ENCODE measurements at regions not wholly inside any gene's neighbourhood (a gene's known extent, or its start where the extent isn't known, plus 50 kb on each side); places are given as distances from the start of the nearest gene placed in this dataset.
"Not testable (repeated sequence)": the region's sequence is repeated elsewhere in the genome, so short reads cannot be mapped to it uniquely, and the experiment has no call there.

DNA sequence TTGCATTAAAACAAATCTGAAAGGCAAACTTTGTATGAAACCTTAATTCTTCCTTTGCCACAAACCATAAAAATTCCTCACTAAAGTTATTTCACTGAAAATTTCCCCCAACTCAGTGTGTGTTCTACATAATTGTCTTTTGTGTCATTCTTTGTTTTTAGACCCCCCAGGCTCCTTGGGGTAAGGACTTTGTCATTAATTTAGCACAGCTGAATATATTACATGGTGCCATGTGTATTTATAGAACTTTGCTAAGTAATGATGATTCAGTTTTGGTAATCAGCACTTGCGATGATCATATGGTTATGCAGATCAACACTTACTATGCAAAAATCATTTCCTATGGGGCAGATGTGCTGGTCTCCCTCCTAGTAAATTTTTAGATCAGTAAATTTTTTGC lies 712.1 kb upstream of the MEF2C start:
- DNase-seq (ENCODE audit: low read depth in 4 of 4, low spot score in 2 of 4) = no peak

DNA sequence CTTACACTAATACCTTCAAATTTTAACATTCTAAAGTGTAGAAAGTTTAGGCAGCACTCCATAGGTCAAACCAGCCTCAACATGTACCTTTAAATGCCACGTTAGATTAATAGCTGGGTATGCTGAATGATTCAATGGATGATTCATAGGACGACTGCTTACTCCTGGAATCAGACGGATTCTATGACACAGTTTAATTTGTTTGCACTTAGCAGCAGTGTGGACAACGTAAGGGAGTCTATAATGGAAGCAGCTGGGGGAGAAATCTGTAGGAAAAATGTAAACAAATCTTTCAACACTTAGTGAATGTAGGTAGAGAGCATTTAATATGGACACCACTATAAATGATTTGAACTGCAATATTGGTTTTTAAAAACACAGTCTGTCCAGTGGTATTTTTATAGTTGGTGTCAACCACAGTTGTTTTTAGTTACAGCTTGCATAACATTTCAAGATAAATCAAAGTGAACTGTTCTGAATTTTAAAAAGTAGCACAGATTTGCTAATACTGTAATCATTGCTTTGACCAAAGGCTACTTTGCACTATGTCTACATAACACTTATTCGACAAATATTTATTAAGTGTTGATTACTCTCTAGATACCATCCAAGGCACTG lies 701.5 kb upstream of the MEF2C start:
- no peak for DNase-seq (ENCODE audit: low read depth in 4 of 4, low spot score in 2 of 4)

DNA sequence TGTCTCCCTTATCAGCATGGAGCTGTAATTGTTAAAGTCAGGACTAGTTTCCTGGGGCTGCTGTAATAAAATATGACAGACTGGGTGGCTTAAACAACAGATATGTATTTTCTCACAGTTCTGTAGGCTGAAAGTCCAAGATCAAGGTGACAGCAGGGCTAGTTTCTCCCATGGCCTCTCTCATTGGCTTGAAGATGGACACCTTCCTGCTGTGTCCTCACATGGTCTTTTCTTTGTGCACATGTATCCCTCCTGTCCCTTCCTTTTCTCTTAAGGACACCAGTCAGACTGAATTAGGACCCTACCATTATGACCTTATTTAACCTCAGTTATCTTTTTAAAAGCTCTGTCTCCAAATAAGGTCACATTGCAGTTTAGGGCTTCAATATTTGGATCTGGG lies 700.5 kb upstream of the MEF2C start:
- DNase-seq (ENCODE audit: low read depth in 4 of 4, low spot score in 2 of 4) = no peak

DNA sequence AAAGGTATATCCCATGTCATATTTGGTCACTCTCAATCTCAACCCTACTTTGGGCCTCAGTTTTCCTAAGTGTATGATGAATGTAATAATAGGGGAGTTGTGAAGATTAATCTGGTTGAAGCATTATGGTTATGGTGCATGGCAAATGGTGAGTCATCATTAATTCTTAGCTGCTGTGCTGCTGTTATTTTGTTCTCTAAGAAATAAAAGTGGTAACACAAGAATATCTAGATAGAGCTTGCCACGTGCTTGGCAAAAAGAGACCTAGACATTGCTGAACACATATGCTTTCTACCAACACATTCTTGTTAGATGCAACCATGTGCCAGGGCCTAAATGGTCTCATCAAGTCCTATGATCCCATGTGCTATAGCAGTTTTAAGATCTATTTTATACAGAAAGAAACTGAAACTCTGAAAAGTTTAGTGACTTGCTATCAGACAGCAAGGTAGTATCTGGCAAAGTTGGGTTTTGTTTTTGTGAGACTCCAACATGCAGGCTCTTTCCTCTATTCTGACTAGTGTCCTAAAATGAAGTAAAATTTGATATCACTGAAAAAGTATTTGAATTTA lies 699.9 kb upstream of the MEF2C start:
- DNase-seq (ENCODE audit: low read depth in 4 of 4, low spot score in 2 of 4) = no peak

DNA sequence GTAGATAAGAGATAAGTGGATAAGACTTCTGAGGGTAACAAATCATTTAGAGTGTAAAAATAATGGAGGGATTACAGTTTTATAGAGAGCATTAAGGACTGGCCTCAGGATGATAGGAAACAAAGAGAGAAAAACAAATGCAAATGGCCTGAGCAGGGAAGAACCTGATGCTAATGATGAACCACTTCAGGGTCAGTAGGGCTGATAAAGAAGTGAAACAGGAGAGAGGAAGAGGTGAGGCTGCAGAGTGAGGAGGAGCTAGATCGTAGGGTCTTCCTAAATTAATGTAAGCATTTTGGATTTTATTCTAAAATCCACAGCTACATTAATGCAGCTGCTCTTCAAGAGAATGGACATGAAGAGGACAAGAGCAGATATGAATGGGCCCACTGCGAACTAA lies 698.0 kb upstream of the MEF2C start:
- DNase-seq (ENCODE audit: low read depth in 4 of 4, low spot score in 2 of 4) = no peak

DNA sequence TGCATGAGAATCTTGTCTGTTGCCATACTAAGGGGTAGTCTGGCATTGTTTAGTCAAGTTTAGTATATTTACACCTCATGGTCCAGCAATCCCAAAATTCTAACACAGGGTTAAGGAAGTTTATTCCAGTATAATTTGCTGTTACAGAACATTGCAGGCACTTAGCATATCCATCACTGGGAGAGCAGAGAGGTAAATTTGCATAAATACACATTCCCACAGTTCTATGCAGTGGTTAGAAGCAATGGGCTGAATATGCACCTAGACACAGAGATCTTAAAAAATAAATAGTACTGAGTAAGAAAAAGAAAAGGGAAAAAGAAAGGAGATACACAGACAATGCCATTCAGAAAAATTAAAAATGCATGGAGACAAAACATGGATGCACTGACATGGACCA lies 692.3 kb upstream of the MEF2C start:
- DNase-seq (ENCODE audit: low read depth in 4 of 4, low spot score in 2 of 4) = no peak

DNA sequence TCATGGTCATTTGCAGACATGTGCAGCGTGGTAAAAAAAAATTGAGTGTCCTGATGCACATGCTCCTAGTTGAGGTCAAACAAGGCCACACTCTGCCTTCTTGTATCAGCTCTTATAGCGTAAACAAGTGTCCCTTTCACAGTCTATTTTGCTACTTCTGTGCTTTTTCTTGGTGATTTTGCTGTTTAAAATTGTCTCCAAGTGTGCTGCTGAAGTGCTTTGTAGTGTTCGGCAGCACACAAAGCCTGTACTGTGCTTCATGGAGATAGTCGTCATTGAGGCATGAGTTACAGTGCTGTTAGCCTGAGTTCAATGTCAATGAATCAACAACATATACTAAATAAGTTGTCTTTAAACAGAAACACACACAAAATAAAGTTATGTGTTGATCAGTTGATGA lies 690.4 kb upstream of the MEF2C start:
- no peak for DNase-seq (ENCODE audit: low read depth in 4 of 4, low spot score in 2 of 4)

DNA sequence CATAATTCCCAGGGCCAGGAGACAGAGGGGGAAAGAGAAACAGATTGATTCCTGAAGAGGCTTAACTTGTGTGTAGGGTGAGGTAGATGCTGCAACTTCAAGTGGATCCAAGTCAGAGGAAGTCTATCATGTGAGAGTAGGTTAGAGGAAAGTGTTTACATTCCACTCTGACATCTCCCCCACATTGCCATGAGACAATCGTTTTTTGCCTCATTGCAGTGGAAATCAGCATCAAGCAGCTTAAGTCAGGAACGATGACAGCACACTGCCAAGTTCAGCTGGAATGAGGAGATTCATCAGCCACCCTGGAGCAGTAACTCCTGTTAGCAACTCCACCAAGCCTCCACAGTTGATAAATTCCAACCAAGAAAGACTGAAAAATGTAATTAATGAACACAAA lies 689.7 kb upstream of the MEF2C start:
- DNase-seq (ENCODE audit: low read depth in 4 of 4, low spot score in 2 of 4) = no peak

DNA sequence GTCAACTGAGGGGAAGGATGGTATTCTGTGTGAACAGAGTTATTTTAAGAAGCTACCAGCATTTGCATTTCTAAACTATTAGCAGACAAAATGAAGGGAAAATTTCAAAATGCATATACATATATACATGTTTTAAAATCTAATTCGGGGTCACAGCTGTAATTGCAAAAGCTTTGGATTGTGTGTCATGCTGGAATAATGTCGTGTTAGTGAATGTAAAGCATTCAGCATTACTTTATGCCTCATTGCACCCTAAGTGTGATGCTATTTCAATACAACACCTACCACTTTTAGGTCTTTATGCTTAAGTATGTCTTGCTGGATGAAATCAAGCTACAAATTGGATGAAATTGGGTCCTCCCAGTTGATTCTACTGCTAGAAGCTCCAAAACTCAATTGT lies 687.6 kb upstream of the MEF2C start:
- DNase-seq (ENCODE audit: low read depth in 4 of 4, low spot score in 2 of 4) = no peak

DNA sequence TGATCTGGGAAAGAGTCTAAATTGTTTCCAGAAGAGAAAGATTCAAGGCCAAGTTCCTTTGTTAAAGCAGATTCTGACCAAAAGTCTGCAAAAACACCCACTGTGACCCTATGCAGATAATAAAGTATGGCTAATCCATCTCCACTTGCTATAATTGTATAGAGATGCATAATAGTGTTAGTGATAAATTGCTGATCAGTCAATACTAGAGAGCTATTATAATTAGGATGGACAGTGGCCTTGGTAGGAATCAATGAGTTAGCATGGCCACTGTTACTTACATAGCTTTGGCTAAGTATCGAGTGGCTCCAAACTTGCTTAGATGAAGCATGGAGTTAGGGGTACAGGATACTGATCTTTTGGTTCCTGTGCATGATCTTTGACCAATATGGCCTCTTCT lies 683.4 kb upstream of the MEF2C start:
- no peak for DNase-seq (ENCODE audit: low read depth in 4 of 4, low spot score in 2 of 4)

DNA sequence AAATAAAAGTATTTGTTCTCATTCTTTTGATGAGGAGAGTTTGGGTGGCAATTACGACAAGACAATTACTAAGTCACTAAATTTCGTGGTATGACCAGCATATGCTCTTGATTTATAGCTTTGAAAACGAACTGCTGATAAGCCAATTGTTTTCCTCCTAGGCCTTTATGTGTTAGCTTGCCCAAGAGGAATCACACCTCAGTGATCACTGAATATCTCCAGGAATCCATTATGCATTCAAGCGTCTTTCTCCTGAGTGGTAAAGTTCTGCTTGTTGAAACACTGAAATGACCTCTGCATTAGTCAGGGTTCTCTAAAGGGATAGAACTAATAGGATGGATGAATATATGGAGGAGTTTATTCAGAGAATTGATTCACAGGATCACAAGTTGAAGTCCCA lies 677.7 kb upstream of the MEF2C start:
- DNase-seq (ENCODE audit: low read depth in 4 of 4, low spot score in 2 of 4) = no peak

DNA sequence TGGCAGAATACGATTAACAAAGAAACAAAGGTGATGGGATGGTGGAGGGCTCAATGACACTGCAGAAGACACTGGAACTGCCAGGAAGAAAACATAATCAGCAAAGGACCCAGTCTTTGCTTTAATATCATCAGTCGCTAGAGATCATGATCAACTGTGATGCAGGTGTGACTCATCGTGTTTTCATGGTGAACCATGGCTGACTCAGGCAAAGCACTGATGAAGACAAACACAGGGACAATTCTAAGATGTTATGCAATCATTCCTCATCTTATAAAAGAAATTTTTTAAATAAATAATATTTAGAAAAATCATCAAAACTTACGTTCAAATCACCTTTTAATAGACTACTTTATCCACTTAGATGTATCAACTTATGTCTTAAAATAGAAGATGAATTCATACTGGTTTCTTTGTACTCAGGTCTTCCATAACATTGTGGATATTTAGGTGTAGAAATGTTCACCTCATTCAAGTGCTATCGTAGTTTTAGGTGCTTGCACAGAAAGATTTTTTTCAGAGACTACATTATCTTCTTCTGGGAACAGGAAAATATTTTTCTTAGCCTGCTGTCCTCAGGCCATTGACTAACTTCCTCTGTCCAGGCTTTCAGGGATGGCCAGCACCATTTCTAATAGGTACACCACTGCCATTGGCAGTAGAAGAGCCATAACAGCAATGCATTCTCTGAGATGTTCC lies 673.4 kb upstream of the MEF2C start:
- DNase-seq (ENCODE audit: low read depth in 4 of 4, low spot score in 2 of 4) = no peak

DNA sequence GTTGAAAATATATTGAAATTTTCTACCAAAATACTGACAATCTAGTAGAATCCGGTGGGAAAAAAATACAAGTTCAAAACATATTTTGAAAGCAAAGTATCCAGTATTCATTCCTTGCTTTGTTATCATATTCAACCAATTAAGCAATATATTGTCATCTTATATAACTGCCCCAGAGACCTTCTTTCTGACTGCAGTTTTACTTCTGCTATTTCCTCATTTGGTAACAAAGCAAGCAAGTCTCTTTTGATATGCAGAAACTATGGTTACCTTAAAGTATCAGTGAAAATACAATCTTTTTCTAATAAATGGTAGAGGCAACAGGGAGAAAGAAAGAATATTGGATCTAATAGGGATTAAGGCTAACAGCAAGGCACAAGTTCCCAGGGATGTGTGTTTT lies 663.7 kb upstream of the MEF2C start:
- DNase-seq (ENCODE audit: low read depth in 4 of 4, low spot score in 2 of 4) = no peak

DNA sequence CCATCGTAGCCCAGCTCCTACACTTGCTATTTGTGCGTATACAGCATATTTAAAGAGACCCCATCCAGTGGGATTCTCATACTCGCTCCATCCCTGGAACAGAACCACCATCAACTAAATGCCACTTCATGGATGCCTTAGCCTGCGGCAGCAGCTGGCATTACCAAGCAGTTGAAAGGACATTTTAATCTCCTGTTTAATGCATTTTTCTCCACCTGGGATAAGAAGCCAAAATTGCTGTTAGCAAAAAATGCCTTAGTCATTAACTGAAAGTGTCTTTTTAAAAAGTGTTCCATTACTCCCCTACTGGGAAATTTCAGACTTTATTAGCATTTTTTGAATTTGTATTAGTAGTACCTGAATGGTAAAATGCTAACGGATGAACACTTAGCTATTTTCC lies 662.6 kb upstream of the MEF2C start:
- DNase-seq (ENCODE audit: low read depth in 4 of 4, low spot score in 2 of 4) = no peak

DNA sequence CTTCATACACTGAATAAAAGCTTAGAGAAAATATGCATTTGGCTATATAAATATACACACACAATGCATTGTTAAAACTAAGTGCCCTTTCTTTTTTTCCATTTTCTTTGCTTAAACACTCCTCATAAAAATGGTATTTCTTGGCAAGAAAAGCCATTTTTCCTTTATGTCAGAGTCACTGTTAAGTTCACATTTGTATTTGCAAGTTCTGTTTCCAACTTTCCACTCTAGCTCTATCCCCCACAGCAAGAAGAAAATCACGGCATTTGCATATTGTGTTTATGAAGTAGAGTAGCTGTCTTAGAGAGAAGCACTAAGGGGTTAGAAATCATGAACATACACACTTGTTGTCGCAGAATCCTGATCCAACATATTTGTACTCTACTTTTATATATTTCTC lies 662.1 kb upstream of the MEF2C start:
- no peak for DNase-seq (ENCODE audit: low read depth in 4 of 4, low spot score in 2 of 4)

DNA sequence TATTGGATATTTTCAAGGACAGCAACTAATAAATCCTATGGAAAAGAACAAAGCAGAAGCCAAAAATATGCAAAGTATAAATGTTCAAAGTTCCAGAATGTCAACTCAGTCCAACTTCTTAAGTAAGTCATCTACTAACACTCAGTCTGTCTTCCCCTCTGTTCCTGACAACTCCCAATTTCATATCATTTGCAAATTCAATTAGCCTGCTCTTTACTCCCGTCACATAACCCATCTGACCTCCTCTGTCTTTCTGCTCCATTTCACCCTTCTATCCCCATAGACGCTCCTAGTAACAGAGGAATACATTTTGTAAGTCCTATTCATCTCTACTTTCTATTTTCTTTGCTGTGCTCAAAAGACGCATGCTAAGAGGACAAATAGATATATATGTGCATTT lies 659.8 kb upstream of the MEF2C start:
- no peak for DNase-seq (ENCODE audit: low read depth in 4 of 4, low spot score in 2 of 4)

DNA sequence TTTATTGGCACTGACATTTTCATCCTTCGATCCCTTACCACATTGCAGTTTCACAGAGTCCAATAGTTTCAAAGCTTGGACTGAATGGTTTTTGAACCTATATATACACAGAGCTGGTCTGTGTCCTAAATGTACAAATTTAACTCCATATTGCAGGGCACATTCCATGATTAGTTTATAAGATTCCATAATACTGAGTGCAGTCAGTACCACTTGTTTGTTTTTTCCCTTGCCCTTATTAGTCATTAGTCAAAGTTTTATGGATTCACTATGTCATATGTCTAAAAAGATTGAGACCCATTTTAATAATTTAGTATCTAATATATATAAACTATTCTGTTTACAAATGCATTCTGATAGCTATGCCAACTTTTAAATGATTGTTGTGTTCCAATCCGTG lies 654.8 kb upstream of the MEF2C start:
- no peak for DNase-seq (ENCODE audit: low read depth in 4 of 4, low spot score in 2 of 4)

DNA sequence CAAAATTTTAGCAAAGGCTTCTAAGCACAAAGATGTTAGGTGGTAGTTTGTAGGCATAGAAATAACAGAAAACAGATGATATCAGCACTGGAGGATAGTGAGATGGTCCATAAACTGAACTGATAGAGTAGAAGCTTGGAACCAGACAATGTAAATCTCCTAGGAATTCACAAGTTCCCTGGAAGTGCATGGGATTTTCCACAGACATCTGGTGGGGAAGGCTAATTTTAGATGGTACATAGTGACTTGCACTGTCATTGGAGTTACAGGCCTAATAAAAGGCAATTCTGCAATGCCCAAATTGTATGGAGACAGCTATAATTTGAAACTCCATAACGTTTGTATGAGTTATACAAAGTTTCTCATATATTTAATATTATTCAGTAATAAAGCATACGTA lies 653.0 kb upstream of the MEF2C start:
- no peak for DNase-seq (ENCODE audit: low read depth in 4 of 4, low spot score in 2 of 4)

DNA sequence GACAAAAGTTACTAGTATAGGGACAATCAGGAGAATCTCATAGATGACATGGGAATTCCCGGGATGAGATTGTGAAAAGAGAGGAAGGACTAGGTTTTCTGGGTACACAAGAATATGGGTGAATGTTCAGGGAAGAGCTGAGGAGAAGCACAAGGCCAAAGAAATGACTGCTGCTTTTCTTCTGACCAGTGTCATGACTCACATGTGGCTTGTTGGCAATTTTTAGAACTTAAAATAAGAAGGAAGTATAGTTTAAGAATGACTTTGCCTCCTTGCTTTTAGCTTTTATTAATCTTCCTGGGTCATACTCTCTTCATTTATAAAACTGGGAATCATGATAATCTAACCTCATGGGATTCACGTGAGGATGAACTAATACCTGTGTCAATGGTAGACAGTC lies 652.4 kb upstream of the MEF2C start:
- no peak for DNase-seq (ENCODE audit: low read depth in 4 of 4, low spot score in 2 of 4)

DNA sequence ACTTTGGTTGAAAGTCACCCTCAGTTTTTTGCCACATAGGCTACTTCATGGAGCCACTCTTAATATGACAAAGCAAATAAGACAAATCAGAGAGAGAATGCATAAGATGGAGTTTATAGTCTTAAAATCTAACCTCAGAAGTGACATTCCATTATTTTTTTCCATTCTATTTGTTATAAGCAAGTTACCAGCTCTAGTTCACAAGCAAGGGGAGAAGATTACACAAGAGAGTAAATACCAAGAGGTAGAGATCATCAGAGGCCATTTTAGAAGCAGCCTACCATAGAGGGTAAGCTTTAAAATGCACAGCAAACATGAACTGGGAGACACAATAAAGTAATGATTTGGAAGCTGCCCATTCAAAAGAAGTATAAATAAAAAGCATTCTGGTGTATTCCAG lies 651.3 kb upstream of the MEF2C start:
- no peak for DNase-seq (ENCODE audit: low read depth in 4 of 4, low spot score in 2 of 4)

DNA sequence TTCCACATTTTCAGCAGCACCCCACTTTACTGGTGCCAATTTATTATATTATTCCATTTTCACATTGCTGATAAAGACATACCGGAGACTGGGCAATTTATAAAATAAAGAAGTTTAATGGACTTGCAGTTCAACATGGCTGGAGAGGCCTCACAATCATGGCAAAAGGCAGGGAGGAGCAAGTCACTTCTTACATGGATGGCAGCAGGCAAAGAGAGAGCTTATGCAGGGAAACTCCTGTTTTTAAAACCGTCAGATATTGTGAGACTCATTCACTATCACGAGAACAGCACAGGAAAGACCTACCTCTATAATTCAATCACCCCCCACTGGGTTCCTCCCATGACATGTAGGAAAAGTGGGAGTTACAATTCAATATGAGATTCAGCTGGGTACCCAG lies 641.8 kb upstream of the MEF2C start:
- DNase-seq (ENCODE audit: low read depth in 4 of 4, low spot score in 2 of 4) = no peak

DNA sequence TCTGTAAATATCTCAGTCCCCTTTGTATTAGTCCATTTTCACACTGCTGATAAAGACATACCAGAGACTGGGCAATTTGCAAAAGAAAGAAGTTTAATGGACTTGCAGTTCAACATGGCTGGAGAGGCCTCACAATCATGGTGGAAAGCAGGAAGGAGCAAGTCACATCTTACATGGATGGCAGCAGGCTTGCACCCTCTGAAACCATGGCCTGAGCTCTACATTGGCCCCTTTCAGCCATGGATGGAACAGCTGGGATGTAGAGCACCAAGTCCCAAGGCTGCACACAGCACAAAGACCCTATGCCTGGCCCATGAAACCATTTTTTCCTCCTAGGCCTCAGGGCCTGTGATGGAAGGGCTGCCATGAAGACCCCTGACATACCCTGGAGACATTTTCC lies 640.9 kb upstream of the MEF2C start:
- DNase-seq (ENCODE audit: low read depth in 4 of 4, low spot score in 2 of 4) = not testable (repeated sequence)

DNA sequence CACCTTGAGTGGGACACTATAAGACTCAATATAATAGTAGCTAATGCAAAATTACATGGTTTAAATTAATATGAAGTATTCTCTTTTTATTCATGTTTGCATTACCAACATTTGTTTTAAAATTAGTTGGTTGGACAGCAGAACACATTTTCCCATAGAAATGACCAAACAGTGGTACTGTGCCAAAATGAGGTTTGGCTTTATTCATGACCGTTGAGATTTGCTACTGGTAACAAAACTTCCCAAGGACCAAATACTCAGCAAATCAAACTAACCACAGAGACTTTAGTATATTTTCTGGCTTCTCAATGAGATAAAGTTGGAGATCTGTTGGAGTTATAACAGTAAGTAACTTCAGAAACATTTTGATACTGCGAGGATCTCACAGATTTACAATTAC lies 637.8 kb upstream of the MEF2C start:
- no peak for DNase-seq (ENCODE audit: low read depth in 4 of 4, low spot score in 2 of 4)

Data from left renal cortex interstitium (tissue), 4 donors.